Panc1 (cell line): ENCODE measurements at regions not wholly inside any gene's neighbourhood (a gene's known extent, or its start where the extent isn't known, plus 50 kb on each side); places are given as distances from the start of the nearest gene placed in this dataset.

Experiments
- CTCF ChIP-seq: fragments of 450-650 bp; IDR thresholded peaks from 2 replicates; pipeline ENCODE4 v1.5.1; 2017; ENCODE audit warnings: mild to moderate bottlenecking
- POLR2AphosphoS5 ChIP-seq: IDR thresholded peaks from 2 replicates; pipeline ENCODE4 v1.6.1; 2012; ENCODE audit warnings: mild to moderate bottlenecking, low read depth, low read length, moderate library complexity
- REST ChIP-seq, 2 experiments: IDR thresholded peaks; 2 replicates each; pipeline ENCODE4 v1.6.1; 2011 to 2012; ENCODE audit warnings: low read depth in 2 of 2, control low read depth in 1 of 2, low read length in 1 of 2, mild to moderate bottlenecking in 1 of 2, moderate library complexity in 1 of 2; ENCODE audit not compliant: insufficient read depth in 1 of 2
- SIN3A ChIP-seq: IDR thresholded peaks from 2 replicates; pipeline ENCODE4 v1.6.1; 2012; ENCODE audit warnings: low read depth, mild to moderate bottlenecking, low read length, moderate library complexity, borderline replicate concordance; ENCODE audit not compliant: insufficient read depth
- TCF7L2 ChIP-seq: IDR thresholded peaks from 2 replicates; pipeline ENCODE4 v1.6.1; 2011; ENCODE audit warnings: mild to moderate bottlenecking, low read depth, low read length, inconsistent platforms

- no peak for TF ChIP-seq CTCF
- TF ChIP-seq POLR2AphosphoS5 = no peak
- no peak for TF ChIP-seq REST (IDR thresholded peaks at IDR 0.05; ENCODE audit: insufficient read depth in 1 of 2, low read depth in 2 of 2, low read length in 1 of 2)
- no peak for TF ChIP-seq SIN3A
- TF ChIP-seq TCF7L2 = no peak
Measured at GRCh38 chr10:10020945-10021344, 996.7 kb upstream of the CELF2 start.
